NCI-H345 treated with DMSO at 0.1 percent for 48 hours (cell line): ENCODE measurements at regions not wholly inside any gene's neighbourhood (a gene's known extent, or its start where the extent isn't known, plus 50 kb on each side); places are given as distances from the start of the nearest gene placed in this dataset.

Experiments used
- DNase-seq: peaks from one replicate; lab custom pipeline; 2025; ENCODE audit not compliant: unreplicated experiment; lab: John Stamatoyannopoulos, UW

- DNase-seq, result no peak
Measured at GRCh38 chr2:39513641-39514094, 76.6 kb upstream of the MAP4K3 start.

GRCh38 chr2:39514825-39515224, 77.7 kb upstream of the MAP4K3 start:
- no peak for DNase-seq

GRCh38 chr2:39515273-39515896, 78.3 kb upstream of the MAP4K3 start:
- DNase-seq, result no peak

- DNase-seq, result no peak
Measured at GRCh38 chr2:39515897-39516346, 78.8 kb upstream of the MAP4K3 start.

GRCh38 chr2:39516347-39517101, 79.4 kb upstream of the MAP4K3 start:
- DNase-seq, result peak; percentile 11

- DNase-seq, result no peak
Measured at GRCh38 chr2:39517102-39517436, 80.0 kb upstream of the MAP4K3 start.

GRCh38 chr2:39517622-39518021, 80.5 kb upstream of the MAP4K3 start:
- DNase-seq, result no peak

GRCh38 chr2:39519886-39520285, 82.8 kb upstream of the MAP4K3 start:
- DNase-seq, result no peak

GRCh38 chr2:39521876-39522517, 84.9 kb upstream of the MAP4K3 start:
- no peak for DNase-seq

GRCh38 chr2:39522518-39522877, 85.4 kb upstream of the MAP4K3 start:
- DNase-seq, result no peak

- no peak for DNase-seq
Measured at GRCh38 chr2:39523308-39524044, 86.4 kb upstream of the MAP4K3 start.

GRCh38 chr2:39524061-39524460, 87.0 kb upstream of the MAP4K3 start:
- DNase-seq, result no peak

GRCh38 chr2:39524756-39525635, 87.9 kb upstream of the MAP4K3 start:
- DNase-seq, result no peak

- DNase-seq, result no peak
Measured at GRCh38 chr2:39525636-39526412, 88.7 kb upstream of the MAP4K3 start.

- no peak for DNase-seq
Measured at GRCh38 chr2:39528701-39529100, 91.6 kb upstream of the MAP4K3 start.

GRCh38 chr2:39529836-39530235, 92.8 kb upstream of the MAP4K3 start:
- no peak for DNase-seq

- DNase-seq, result no peak
Measured at GRCh38 chr2:39530411-39530866, 93.4 kb upstream of the MAP4K3 start.

GRCh38 chr2:39531220-39531777, 94.2 kb upstream of the MAP4K3 start:
- DNase-seq, result no peak

- no peak for DNase-seq
Measured at GRCh38 chr2:39532933-39533332, 95.8 kb upstream of the MAP4K3 start.
